VCaP (cell line): ENCODE measurements at regions not wholly inside any gene's neighbourhood (a gene's known extent, or its start where the extent isn't known, plus 50 kb on each side); places are given as distances from the start of the nearest gene placed in this dataset.
A peak's percentile ranks its signal among the peaks of the same experiment; 100 is the strongest.
"Not testable (repeated sequence)": the region's sequence is repeated elsewhere in the genome, so short reads cannot be mapped to it uniquely, and the experiment has no call there.

Source experiments
- H3K27ac ChIP-seq: fragments of 450-650 bp; 2 replicates; pipeline ENCODE4 v1.5.1; 2017
- TF ChIP-seq, protein P1 (sequence below): fragments of 450-650 bp; conservative IDR thresholded peaks from 2 replicates; pipeline ENCODE4 v1.5.1; 2017; ENCODE audit warnings: mild to moderate bottlenecking, moderate library complexity

DNA sequence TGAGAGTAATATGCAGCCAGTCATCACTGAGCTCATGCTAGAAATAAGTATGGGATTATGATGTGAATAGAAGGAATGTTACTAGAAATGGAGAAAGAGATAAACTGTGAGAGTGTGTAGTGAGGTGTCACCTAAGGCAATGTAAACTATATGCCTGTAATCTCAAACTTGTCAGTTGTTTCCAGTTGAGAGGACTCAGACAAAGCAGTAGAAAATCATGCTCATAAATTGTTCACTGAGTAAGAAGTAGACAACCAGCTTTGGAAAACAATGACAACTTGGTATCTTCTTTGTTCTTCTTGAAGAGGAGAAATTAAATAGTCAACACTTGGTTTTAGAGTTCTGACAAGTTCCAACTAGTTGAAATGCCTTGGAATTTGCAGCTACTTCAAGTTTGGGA is 148.5 kb upstream of the OR4E1 start:
- TF ChIP-seq, protein P1, sequence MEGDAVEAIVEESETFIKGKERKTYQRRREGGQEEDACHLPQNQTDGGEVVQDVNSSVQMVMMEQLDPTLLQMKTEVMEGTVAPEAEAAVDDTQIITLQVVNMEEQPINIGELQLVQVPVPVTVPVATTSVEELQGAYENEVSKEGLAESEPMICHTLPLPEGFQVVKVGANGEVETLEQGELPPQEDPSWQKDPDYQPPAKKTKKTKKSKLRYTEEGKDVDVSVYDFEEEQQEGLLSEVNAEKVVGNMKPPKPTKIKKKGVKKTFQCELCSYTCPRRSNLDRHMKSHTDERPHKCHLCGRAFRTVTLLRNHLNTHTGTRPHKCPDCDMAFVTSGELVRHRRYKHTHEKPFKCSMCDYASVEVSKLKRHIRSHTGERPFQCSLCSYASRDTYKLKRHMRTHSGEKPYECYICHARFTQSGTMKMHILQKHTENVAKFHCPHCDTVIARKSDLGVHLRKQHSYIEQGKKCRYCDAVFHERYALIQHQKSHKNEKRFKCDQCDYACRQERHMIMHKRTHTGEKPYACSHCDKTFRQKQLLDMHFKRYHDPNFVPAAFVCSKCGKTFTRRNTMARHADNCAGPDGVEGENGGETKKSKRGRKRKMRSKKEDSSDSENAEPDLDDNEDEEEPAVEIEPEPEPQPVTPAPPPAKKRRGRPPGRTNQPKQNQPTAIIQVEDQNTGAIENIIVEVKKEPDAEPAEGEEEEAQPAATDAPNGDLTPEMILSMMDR, result no peak
- no peak overlapping the region for H3K27ac ChIP-seq

DNA sequence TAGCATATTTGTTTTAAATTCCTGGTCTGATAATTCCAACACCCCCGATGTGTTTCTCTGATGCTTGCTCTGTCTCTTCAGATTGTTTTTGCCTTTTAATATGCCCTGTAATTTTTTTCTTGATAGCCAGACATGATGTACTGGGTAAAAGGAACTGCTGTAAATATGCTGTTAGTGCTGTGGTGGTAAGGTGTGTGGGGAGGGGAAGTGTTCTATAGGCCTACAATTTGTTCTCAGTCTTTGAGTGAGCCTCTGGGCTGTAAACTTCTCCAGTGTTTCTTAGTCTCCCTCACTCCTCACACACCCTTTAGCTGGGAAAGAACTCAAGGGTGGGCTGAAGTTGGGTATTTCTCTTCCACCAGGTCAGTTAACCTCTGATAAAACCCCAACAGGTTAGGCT is 147.0 kb upstream of the OR4E1 start:
- no peak overlapping the region for H3K27ac ChIP-seq

GRCh38 chr14:21819891-21820290 is 146.3 kb upstream of the OR4E1 start:
- not testable (repeated sequence) for H3K27ac ChIP-seq

More for the DNA sequence above, 147.0 kb upstream of the OR4E1 start:
- TF ChIP-seq, protein P1, result no peak

- H3K27ac ChIP-seq, result not testable (repeated sequence)
Observed at GRCh38 chr14:21817010-21817409, 143.4 kb upstream of the OR4E1 start.

GRCh38 chr14:21807975-21808374 is 134.4 kb upstream of the OR4E1 start:
- TF ChIP-seq, protein P1, result no peak

GRCh38 chr14:21804981-21805380 is 131.4 kb upstream of the OR4E1 start:
- H3K27ac ChIP-seq, result no peak overlapping the region
- TF ChIP-seq, protein P1, result no peak

More at GRCh38 chr14:21807975-21808374, 134.4 kb upstream of the OR4E1 start:
- no peak overlapping the region for H3K27ac ChIP-seq

DNA sequence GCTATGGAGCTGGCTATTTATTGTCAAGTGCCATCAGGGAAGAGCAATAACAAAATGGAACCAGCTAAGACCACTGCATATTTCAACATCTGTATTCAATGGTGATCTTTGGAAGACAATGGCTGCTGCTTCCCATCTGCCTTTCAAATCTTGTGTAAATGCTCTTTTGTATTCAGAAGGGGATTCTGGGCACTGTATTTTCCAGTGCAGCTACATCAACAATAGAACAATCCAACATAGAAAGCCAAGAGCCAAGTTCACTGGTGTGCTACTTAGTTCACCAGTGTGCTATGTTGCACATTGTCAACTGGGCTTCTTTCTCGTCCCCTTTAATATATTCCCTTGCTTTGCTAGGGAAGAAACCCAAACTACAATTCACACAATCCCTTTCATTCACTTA is 128.8 kb upstream of the OR4E1 start:
- TF ChIP-seq, protein P1, result no peak

DNA sequence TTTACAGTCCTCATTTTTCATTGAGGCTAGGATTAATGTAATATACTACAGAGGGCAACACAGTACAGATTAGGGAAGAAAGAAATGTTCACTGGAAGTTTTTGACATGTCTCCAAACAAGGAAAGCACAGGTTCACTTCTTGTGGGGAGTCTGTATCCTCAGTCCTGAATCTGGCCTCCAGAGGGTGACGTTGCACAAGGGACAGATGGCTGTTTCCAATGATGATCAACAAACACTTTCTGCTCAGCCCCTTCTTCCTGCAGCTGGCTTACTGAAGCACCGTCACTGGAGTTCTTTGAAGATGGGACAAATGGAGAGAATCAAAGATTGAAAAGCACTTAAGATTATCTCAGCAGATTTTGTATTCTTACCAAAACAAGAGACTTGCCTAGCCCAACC is 123.3 kb upstream of the OR4E1 start:
- no peak overlapping the region for H3K27ac ChIP-seq
- TF ChIP-seq, protein P1, result peak; percentile 45; the same call in 1 of the 2 replicates

More for the DNA sequence above, 128.8 kb upstream of the OR4E1 start:
- H3K27ac ChIP-seq, result no peak overlapping the region

- no peak overlapping the region for H3K27ac ChIP-seq
- TF ChIP-seq, protein P1, result no peak
Observed at GRCh38 chr14:21795456-21795855, 121.8 kb upstream of the OR4E1 start.
